Spleen (tissue), 7 donors: ENCODE measurements at regions not wholly inside any gene's neighbourhood (a gene's known extent, or its start where the extent isn't known, plus 50 kb on each side); places are given as distances from the start of the nearest gene placed in this dataset.

Source experiments
- CTCF ChIP-seq, 11 experiments: fragments of 200-600 bp in 7 of 11; fragments of 450-650 bp in 4 of 11; sonication (generic) in 4 of 11; IDR thresholded peaks in 8 of 11; conservative IDR thresholded peaks in 3 of 11; 1 replicate in 7 of 11; 2 replicates in 4 of 11; pipeline versions ENCODE4 v1.4.0 to v1.8.0; 2016 to 2021; ENCODE audit warnings: antibody characterized with exemption in 11 of 11, inconsistent platforms in 4 of 11, mild to moderate bottlenecking in 1 of 11
- POLR2A ChIP-seq, 3 donors: fragments of 450-650 bp; IDR thresholded peaks; one replicate each; pipeline ENCODE4 v1.5.1; 2017; ENCODE audit warnings: antibody characterized with exemption in 3 of 3, mild to moderate bottlenecking in 1 of 3
- donor health status: DM: no; HTN: no; CAD: no; lungs with moderate emphysema.
- donor health status: DM: no; HTN: no; CAD: no.
- donor health status: DM: no; HTN: no; CAD: no.

- TF ChIP-seq POLR2A (IDR thresholded peaks at IDR 0.05) = no peak
- no peak for TF ChIP-seq CTCF (IDR thresholded peaks at IDR 0.05 in 8 of 11, conservative IDR thresholded peaks at IDR 0.05 in 3 of 11)
Observed at GRCh38 chrX:137101273-137101990, 67.6 kb upstream of the GPR101 start.
